Suppressor macrophage treated with lipopolysaccharide for 4 hours (primary cell): ENCODE measurements at regions not wholly inside any gene's neighbourhood (a gene's known extent, or its start where the extent isn't known, plus 50 kb on each side); places are given as distances from the start of the nearest gene placed in this dataset.

ENCODE experiments used
- DNase-seq: peaks from one replicate; pipeline ENCODE4 v3.0.0-alpha.2; 2020

DNA sequence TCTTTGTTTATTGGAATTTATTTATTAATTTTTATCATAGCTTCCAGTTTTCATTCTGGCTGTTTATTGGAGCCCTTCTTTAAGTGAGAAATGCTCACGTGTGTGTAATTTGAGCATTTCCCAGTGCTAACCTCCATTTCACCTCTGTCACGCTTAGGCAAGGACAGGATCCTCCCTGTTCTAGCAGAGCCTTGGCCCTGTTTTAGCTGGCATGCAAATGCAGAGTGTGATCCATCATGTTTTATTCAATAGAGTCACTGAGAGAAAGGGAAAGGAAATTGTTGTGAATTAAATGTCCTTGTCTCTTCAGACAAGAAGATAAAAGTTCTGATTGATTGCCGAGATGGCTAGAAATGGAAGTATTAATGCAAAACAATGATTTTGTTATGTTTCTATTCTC is 137.3 kb upstream of the ACO1 start:
- no peak for DNase-seq

DNA sequence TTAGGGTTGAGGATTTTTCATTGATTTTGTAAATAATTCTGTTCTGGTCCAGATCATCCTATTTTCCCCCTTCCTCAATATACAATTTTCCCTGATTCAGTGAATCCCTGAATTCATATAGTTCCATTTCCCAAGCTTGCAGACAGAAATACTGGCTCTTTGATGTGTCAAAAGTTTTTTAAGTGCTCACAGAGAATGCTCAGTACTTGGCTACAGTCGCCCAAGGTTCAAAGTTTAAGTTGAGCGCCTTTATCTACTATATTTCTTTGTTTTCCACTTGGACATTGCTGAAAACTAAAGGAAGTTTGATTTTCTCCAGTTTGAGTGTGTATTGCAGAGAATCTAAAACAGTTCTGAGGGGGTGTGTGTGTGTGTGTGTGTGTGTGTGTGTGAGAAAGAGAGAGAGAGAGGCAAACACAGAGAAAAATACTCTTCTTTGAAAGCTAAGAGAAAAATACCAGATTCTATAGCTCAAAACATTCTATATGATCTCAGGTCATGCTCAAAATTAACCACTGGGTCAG is 136.2 kb upstream of the ACO1 start:
- DNase-seq: no peak

DNA sequence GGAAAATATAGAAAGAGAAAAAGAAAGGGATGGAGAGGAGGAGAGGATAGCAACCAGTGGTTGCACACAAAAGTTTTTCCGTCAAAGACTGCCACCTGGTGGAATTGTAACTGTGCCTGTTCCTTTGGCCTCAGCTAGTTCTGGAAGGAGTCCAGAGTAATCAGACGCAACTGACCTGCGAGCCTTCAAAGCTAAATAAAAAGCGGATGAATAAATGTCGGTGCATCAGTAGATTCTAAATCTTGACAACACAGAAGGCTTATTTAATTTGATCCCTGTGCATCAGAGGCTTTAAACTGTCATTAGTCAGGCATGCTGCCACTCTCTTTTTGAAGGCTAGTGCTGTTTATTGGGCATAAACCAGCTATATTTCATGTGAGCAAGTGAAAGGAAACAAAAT is 132.9 kb upstream of the ACO1 start:
- DNase-seq: peak; percentile 64

DNA sequence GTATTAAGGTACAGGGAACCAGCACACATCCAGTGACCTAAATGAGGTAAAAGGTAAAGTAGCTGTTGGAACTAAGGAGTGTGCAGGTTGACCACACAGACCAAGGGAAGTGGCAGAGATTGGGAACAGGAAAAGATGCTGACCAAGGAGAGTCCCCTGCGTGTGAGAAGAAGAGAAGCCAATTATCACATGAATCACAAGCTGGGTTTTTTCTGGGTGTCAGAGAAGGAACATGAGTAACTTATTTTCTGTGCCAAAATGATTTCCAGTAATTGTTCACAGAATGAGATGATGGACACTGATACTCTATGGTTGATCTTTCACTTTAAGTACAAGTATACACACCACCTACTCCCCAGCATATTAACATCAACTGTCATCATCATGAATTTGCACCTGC is 130.7 kb upstream of the ACO1 start:
- DNase-seq: peak; percentile 32

DNA sequence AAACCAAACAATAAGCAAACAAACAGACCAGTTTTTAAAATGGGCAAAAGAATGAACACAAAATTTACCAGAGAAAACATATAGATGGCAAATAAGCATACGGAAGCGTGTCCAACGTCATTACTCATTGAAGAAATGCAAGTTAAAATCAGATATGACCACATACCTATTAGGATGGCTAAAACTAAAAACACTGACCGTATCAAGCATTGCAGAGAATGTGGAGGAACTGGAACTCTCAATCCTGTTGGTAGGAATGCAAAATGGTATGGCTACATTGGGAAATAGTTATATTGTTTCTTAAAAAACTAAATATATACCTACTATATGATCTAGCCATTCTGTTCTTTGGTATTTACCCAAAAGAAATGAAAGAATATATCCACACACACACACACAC is 129.4 kb upstream of the ACO1 start:
- no peak for DNase-seq

DNA sequence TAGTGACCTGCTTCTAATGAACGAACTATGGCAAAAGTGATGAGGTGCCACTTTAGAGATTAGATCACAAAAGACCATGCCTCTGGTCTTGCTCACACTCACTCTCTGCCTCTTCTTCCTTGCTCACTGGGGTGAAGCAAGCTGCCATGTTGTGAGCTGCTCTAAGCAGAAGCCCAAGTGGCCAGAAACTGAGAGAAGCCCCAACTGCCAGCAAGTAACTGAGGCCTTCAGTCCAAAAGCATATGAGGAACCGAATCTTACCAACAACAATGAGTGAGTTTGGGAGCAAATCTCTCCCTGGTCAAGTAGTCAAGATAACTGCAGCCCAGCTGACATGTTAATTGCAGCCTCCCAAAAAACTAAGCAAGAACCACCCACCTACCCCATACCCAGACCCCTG is 126.0 kb upstream of the ACO1 start:
- DNase-seq: no peak

DNA sequence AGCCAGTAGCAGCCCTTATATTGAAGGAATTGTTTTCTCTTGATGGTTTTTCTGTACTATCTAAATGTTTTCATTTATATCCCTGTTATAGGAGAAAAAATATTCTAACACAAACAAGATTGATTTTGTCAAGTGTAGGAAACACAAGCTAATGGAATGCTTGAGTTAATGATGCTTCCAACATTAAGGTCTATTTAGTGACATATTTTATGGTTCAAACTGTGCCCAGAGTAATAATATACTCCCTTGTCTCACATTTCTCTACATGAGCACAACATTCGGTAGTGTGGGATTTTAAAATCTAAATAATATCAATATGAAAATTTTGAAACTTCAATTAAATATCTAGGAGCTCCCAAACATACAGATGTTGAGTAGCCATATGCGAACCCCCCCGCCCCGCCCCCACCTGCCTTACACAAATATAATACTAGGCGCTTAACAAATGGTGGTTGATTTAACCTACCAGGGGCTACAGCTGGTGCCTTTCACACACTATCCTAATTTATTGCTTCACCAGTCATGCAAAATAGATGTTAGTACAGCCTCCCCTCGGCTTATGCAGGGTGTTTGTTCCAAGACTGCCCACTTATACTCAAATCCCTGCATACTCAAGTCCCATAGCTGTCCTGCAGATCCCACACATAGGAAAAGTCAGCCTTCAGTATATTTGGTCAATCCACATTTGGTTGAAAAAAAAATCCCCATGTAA is 124.1 kb upstream of the ACO1 start:
- DNase-seq: no peak

DNA sequence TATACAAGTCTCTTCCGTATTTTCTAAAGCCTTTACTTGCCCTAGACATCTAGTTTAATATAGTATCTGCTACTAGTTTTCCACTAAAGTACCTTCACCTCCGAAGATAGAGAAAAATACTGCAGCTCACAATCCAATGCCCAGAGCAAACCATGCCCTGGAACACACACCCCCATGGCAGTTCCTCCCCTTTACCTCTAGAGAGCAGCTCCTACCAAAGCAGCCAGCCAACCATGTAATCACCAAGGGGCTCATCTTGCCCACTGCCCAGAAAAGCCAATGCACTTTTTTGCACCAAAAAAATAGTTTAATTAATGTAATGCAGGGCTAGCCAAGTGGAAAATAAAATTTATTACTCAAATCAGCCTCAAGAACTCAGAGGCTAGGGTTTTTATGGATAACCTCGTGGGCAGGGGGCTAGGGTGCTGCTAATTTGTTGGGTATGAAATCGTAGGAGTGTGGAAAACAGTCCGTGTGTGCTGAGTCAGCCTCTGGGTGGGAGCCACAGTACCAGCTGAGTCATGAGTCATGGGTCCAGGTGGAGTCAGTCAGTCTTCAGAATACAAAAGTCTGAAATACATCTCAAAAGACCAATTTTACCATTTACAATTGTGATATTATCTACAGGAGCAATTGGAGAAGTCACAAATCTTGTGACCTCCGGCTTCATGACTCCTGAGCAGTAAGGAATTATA is 120.1 kb upstream of the ACO1 start:
- DNase-seq: no peak

DNA sequence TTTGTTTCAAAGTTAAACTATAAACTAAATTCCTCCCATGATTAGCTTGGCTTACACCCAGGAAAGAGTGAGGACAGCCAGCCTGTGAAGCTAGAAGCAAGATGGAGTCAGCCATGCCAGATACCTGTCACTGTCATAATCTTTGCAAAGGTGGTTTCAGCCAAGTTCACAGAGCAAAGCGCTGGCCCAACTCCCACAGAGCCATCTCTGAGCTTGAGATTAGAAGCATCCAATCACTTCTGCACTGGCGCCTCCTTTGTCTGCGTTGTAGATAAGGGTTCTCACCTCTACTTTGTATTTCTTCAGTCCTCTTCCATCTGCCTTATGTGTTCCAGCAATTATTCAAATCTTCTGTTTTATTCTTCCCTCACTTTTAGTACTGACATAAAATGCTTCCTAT is 119.4 kb upstream of the ACO1 start:
- DNase-seq: no peak

DNA sequence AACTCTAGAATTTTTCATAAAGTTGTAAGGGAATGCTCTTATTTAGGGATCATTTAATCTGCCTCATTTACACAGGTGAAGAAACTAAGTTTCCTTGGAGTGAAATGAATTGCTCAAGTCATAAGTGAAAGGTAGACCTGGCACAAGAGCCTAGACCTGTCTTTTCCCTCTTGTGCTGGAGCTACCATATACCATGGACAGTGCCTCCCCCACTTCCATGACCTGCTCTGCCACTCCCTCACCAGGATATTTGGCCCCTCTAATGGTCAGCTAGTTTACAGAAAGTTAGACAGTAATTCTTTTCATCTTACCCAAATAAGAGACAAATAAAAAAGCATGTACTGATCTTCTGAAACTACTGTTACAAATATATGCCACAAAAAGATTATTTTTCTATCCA is 105.5 kb upstream of the ACO1 start:
- DNase-seq: no peak

DNA sequence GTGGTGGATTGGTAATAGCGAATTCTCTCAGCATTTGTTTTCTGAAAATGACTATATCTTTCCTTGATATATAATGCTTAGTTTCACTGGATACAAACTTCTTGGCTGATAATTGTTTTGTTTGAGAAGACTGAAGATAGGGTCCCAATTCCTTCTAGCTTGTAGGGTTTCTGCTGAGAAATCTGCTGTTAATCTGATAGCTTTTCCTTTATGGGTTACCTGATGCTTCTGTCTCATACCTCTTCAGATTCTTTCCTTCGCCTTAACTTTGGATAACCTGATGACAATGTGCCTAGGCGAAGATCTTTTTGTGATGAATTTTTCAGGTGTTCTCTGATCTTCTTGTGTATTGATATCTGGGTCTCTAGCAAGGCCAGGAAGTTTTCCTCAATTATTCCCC is 94.7 kb upstream of the ACO1 start:
- no peak for DNase-seq

DNA sequence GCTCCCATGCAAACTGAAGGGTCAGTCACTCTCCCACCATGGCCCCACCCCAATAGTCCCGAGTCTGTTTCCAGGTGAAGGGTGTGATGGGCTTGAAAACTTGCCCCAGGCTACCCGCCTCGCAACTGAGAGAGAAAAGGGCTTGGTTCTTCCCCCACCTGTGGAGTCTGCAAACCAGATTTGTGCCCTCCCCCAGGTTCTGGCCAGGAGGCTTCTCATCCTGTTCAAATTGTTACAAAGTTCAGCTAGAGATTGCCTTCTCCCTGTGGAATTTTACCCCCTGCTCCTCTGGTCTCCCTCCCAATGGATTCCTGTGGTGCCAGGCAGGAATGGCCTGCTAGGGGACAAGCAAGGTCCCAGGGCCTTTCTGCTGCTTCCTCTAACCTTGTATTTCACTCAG is 93.1 kb upstream of the ACO1 start:
- DNase-seq: no peak

DNA sequence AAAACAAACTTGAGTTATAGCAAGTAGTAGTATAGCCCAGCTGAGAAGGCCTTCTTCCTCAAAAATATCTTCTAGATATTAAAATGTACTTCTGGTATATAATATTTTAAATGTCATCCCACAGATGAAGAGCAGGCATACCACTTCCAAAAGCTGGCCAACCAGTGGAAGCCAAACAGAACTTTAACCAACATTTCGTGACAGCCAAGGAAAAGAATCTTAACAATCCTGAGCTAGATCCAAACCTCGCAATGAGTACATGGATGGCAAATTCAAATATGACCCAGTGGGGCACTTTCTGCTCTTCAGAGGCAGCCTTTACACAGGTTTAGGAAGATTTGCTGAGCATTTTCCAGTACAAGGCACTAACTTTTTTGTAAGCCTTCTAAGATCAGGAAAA is 91.8 kb upstream of the ACO1 start:
- DNase-seq: no peak

DNA sequence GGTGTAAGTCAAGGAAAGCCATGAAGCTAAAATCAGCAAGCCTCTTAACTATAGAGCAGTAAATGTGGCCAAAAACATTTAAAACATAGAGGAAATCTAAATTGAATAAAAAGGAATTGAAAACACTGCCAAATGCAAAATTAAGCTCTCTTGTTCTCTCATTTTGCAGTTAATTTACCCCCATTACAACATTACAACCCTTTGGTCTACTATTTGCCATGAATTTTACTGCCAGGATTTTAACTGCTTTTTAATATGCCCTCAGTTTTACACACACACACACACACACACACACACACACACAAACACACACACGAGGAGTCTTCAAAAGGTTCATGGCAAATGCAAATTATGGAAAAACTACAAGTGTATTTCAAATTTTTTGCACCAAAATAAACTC is 91.4 kb upstream of the ACO1 start:
- no peak for DNase-seq

DNA sequence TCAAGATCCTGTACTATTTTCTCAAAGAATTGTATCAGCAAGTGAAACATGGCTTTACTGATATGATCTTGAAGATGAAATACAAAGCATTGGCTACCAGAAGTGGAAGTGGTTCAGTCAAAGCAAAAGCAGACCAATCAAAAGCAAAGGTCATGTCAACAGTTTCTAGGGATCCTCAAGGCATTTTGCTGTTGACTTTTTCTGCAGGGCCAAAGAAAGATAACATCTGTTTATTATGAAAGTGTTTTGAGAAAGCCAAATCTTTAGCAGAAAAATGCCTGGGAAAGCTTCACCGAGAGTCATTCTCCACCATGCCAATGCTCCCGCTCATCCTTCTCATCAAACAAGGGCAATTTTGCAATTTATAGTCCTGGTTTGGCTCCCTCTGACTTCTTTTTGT is 90.3 kb upstream of the ACO1 start:
- no peak for DNase-seq

DNA sequence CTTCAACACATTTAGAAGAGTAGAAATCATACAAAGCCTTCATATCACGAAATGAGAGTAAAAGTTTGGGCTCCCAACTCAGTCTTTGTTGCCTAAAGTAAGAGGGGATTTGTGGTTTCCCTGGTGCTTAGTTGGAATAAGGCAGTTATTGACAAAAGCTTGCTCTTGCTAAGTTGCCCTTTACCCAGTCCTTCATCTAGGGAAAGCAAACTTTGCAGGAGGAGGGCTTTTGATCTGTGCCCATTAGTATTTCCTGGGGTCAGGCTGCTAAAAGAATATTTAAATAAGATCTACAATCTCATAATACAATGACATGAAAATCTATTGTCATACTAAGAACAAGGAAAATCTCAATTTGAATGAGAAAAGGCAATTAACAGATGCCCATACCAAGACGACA is 84.1 kb upstream of the ACO1 start:
- no peak for DNase-seq

DNA sequence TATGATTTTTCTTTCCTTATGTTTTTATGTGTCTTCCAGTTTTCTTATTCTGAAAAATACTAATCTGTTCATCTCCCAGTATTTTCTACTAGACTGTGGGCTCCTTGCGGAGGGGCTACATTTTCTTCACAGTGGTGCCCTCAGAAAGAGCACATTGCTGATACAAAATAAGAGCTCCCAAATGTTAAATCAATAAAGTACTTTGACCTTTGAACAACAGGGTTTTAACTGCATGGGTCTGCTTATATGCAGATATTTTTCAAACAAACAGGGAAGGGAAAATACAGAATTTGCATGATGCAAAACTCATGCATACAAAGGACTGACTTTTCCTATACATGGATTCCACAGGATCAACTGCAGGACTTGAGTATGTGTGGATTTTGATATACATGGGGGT is 79.9 kb upstream of the ACO1 start:
- DNase-seq: no peak

DNA sequence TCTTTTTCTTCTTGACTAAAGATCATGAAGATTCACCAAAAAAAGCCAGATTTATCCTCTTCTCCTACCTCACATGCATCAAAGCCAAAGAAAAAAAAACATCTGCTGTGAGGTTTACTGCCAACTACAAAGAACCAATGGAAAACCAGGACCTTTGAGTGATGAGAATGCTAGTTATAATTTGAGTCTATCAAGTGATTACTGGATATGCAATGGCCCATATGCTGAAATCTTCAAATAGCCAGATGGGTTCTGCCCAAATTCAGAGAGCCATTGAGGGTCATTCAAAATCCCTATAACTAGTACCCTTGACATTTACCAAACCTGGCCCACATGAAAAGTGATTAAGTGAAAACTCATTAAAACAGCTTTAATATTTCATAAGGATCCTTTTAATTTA is 78.4 kb upstream of the ACO1 start:
- DNase-seq: no peak

DNA sequence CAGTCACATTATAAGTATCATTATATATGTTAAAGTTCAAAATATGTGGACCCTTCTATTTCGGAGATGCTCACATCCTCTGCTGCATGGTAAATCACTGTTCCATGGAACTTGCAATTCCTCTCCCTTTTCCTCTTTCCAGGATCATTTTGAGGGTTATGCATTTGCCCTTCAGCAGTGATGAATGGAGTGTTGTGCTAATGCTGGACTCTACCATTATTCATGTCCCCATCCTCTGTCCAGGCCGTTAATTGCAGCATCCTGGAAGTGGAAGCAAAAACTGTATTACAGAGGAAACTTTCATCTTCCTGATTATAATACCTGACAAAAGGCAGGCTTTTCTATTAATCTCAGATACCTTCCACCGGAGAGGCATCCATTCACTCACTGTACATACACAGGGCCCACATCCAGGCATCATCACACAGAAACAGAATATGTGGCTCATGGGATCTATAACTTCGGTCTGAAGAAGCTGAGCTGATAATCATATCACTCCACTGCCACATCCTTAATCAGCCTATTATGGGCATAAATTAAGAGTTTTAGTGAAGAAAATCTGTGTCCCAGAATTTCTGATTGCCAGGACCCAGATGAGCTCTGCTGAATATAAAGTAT is 65.0 kb upstream of the ACO1 start:
- DNase-seq: no peak

DNA sequence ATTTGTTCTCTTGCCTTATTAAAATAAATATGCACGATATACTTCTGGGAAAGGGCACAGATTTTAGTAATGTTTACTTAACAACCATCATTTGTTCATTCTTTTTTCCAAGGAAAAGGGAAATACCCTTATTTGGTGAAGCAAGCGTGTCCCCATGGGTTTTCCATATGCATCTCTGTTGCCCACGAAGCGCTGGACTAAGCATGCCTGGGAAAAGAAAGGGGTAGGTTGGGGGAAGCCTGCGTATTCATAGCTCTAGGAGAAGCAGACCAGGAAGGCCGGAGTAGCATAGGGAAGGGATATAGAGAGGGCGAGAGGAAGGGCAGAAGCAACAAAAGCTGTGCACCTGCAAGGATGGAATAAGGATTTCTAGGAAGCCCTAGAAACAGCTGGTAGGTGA is 61.8 kb upstream of the ACO1 start:
- DNase-seq: no peak

DNA sequence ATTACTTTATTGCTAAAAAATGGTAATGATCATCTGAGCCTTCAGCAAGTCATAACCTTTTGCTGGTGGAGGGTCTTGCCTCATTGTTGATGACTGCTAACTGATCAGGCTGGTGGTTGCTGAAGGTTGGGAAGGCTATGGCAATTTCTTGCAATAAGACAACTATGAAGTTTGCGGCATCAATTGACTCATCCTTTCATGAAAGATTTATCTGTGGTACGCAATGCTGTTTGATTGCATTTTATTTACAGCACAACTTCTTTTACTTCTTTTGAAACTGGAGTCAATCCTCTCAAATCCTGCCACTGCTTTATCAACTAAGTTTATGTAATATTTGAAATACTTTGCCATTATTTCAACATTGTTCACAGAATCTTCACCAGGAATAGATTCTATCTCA is 58.3 kb upstream of the ACO1 start:
- no peak for DNase-seq

DNA sequence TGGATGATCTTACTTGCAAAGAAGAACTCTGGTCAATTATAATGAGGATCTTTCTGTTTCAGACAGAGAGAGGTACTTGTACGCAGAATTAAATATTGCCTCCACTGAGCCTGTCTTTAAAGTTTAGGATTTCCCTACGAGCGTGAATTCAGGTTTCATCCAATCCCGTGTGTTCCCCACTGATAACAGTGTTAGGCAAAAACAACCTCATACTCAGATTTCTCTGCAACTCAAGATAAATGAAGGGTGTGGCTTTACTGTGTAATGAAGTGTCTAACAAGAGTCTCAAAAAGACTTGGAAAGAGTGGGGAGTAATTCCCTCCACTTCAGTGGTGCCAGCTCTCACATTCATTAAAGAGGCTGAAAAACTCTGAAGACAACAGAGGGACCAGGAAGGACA is 53.2 kb upstream of the ACO1 start:
- no peak for DNase-seq

DNA sequence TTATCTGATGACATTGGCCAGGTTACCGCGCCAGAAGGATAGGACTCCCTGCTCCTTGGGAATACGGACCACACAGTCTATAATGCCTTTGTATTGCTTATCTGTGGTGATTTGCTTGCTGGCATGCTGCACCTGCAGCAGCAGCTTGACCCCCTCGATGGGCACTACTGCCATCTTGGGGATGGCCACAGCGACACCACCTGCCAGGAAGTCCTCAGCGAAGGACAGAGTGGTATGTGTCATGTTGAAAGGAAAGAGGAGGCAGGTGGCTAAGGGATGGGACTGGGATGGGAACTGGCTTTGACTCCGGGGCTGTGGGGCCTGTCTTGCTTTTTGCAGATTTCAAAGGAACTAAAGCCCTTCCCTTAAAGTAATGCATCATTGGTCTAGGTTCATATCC is 50.3 kb upstream of the ACO1 start:
- DNase-seq: no peak
